ENCODE measurements at regions not wholly inside any gene's neighbourhood (a gene's known extent, or its start where the extent isn't known, plus 50 kb on each side); places are given as distances from the start of the nearest gene placed in this dataset.

GRCh38 chr12:31837913-31838312 lies 109.1 kb upstream of the AMN1 start:
- TF ChIP-seq CTCF (IDR thresholded peaks at IDR 0.05; ENCODE audit: insufficient read depth, low read length, poor library complexity, severe bottlenecking) (no peak), EZH2phosphoT487 (conservative IDR thresholded peaks at IDR 0.05; ENCODE audit: low read length) (no peak)
